H1 (cell line): ENCODE measurements at regions not wholly inside any gene's neighbourhood (a gene's known extent, or its start where the extent isn't known, plus 50 kb on each side); places are given as distances from the start of the nearest gene placed in this dataset.

Experiments
- EP300 ChIP-seq, 2 experiments: IDR thresholded peaks; 1 replicate in 1 of 2; 2 replicates in 1 of 2; pipeline ENCODE4 v1.6.1; 2011 to 2012; ENCODE audit warnings: low read depth in 2 of 2, low read length in 2 of 2, mild to moderate bottlenecking in 2 of 2, borderline replicate concordance in 1 of 2, inconsistent platforms in 1 of 2, moderate library complexity in 1 of 2
- NRF1 ChIP-seq: IDR thresholded peaks from 2 replicates; pipeline ENCODE4 v1.6.1; 2011; ENCODE audit warnings: mild to moderate bottlenecking, low read depth, low read length, improper control_type of control experiment
- POLR2A ChIP-seq, 2 experiments: IDR thresholded peaks; 1 replicate in 1 of 2; 2 replicates in 1 of 2; pipeline ENCODE4 v1.6.1; 2011; ENCODE audit warnings: low read depth in 2 of 2, low read length in 2 of 2, mild to moderate bottlenecking in 2 of 2; ENCODE audit errors: control extremely low read depth in 1 of 2
- SIN3A ChIP-seq, 2 experiments: IDR thresholded peaks in 1 of 2; conservative IDR thresholded peaks in 1 of 2; 2 replicates each; pipeline ENCODE4 v1.6.1; 2011 to 2012; ENCODE audit warnings: low read length in 2 of 2, improper control_type of control experiment in 1 of 2, low read depth in 1 of 2, mild to moderate bottlenecking in 1 of 2

DNA sequence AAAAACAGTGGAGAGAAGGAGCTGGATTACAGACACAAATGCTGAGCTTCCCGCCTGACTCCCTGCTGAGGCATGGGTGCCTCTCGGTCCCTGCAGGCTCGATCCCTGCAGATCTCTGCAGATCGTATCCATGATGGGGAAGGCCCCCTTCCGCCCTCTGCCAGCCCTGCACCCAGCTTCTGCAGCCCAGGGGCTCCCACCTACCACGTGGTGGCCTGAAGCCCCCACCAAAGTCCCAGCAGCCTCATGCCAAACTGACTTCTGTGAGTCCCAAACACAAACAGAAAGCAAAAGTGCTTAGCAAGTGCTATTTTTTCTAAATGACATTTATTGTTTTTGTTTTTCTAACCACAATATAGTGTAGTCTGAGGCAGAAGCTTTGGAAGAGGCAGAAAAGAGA lies 127.1 kb upstream of the CHST15 start:
- no peak for TF ChIP-seq POLR2A (IDR thresholded peaks at IDR 0.05; ENCODE audit: control extremely low read depth in 1 of 2, low read depth in 2 of 2, low read length in 2 of 2)
- no peak for TF ChIP-seq EP300 (IDR thresholded peaks at IDR 0.05; ENCODE audit: borderline replicate concordance in 1 of 2, low read depth in 2 of 2, low read length in 2 of 2)
- TF ChIP-seq SIN3A (conservative IDR thresholded peaks at IDR 0.05 in 1 of 2, IDR thresholded peaks at IDR 0.05 in 1 of 2; ENCODE audit: low read depth in 1 of 2, low read length in 2 of 2) = no peak
- TF ChIP-seq NRF1 = no peak
